GM11168 (cell line): ENCODE measurements at regions not wholly inside any gene's neighbourhood (a gene's known extent, or its start where the extent isn't known, plus 50 kb on each side); places are given as distances from the start of the nearest gene placed in this dataset.
"Not testable (repeated sequence)": the region's sequence is repeated elsewhere in the genome, so short reads cannot be mapped to it uniquely, and the experiment has no call there.

Experiments
- in situ Hi-C: fragments of 300-500 bp; cut with MboI; formaldehyde crosslinking; loops from one replicate; pipeline ENCODE4 v1.12.0; 2022; ENCODE audit warnings: low sequenced_read_pairs; ENCODE audit not compliant: unreplicated experiment

DNA sequence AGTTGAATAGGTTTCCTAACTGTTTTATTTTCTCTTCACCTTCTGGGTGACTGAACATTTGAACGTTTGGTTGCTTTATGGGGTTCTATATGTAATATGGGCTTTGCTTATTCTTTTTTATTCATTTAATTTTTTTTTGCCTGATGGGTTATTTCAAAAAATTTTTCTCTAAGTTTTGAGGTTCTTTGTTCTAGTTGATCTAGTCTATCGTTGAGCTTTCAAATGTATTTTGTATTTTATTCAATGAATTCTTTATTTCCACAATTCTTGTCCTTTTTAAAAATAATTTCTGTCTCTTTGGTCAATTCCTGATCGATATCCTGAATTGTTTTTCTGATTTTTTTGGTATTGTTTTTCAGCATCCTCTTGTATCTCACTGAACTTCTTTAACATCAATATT, 239.5 kb upstream of the PCDH9 start:
- in situ Hi-C loops, result no loop called here

DNA sequence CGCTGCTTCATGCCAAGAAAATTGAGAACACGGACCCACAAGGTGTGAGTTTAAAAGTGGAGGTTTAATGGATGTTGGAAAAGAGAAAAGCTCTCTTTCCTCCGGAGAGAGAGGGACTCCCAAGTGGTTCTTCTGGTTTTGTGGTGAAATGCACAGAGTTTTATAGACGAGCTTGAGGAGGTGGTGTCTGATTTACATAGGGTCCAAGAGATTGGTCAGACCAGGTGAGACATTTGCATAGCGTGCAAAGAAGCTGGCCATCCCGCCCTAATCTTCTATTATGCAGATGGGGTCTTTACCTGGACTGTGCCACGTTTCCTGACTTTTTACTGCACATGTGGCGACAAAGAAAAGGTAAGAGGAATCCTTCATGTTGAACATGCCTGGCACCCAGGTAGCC, 236.4 kb upstream of the PCDH9 start:
- in situ Hi-C loops, result no loop called here

DNA sequence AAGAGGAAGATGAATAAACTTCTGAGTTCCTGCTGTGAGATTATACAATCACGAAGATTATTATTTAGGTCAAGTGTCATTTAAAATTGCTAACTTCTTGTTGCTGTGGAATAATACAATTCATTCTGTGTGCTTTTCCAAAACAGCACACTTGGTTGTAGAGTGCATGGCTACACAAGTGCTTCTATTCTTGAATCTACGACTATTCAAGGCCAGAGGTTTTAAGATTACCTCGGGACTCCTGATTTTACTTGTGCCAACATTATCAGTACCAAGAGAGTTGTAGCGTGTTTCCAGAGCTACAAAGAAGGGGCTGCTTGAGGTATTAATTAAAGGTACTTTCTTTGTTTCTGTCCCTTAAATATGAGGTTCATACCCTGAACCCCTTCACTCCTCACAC, 234.0 kb upstream of the PCDH9 start:
- in situ Hi-C loops, result no loop called here

DNA sequence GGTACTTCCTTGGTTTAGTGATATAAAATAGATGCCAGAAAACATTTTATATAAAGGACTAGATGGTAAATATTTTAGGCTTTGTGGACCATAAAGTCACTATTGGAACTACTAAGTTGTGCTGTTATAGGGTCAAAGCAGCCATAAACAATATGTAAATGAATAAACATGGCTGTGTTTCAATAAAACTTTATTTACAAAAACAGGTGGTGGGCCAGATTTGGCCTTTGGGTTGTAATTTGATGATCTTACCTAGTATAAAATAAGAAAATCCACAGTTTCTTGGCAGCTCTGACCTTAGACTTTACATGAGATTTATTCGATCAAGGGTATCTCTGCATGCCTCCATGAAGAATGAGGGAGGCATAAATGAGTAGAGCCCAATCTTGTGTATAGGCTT, 232.0 kb upstream of the PCDH9 start:
- in situ Hi-C loops, result no loop called here

DNA sequence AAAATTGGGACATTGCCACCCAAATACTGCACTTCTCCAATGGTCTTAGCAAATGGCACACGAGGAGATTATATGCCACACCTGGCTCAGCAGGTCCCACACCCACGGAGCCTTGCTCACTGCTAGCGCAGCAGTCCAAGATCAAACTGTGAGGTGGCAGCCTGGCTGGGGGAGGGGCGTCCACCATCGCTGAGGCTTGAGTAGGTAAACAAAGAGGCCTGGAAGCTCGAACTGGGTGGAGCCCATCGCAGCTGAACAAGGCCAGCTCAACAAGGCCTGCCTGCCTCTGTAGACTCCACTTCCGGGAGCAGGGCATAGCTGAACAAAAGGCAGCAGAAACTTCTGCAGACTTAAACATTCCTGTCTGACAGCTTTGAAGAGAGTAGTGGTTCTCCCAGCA, 222.4 kb upstream of the PCDH9 start:
- in situ Hi-C loops, result not testable (repeated sequence)

DNA sequence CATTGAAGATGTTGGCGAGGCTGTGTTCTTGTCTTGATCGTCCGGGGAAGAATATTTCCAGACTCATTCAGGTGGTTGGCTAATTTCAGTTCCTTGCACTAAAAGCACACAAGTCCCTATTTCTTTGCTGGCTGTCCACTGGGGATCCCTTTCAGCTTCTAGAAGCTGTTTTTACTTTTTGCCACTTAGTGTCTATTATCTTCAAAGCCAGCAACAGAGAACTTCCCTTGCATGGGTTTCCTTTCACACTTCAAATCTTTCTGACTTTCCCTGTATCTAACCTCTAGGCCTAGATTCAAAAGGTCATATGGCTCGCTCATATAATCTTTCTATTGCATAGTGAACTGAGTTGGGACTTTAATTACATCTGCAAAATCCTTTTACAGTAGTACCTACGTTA, 215.3 kb upstream of the PCDH9 start:
- in situ Hi-C loops, result no loop called here

DNA sequence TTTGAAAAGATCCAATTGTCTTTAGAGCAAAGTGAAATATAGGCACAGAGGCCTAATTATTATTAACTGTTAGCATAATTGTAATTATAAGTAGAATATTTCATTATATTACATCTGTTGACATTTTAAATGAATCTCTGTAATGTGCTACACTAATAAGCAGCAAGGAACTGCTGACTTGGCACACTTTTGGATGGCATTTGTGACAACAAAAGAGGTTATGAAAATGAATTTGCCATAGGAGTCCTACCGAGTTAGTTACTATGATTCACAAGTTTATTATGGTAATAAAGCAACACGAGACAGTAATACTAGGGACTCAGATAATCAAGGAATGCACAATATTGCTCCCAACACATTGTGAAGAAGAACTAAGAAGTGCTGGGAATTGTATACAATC, 213.8 kb upstream of the PCDH9 start:
- in situ Hi-C loops, result no loop called here

DNA sequence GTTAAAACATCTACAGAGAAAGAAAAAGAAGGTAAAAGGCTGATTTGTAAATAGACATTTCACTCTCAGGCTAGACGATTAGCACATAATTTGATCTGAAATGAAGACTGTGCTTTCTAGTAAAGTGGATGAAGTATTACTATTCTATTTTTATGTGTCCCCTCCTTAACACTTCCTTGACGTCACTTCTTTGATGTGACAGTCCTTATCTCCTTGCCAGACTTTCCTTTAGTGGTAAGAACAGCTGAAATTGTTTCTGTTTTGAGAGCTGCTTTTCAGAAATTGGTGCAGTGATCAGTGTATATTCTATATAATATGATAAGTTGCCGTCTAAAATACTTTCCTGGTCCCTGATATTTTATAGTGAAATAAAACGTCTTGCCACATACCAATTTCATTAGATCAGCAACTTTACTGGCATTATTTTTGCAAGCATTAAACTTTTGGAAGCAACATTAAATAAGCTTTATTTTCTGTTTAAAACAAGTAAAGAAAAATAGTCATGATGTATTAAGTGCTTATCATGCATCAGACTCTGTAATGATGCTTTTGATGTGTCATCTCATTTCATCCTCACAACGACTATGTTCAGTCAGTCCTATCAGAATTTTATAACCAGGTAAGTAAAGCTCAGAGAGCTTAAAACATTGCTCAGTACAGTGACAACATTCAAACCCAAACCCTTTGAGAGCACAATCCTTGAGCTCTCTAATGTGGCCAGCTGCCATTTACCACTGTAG, 210.3 kb upstream of the PCDH9 start:
- in situ Hi-C loops, result no loop called here

DNA sequence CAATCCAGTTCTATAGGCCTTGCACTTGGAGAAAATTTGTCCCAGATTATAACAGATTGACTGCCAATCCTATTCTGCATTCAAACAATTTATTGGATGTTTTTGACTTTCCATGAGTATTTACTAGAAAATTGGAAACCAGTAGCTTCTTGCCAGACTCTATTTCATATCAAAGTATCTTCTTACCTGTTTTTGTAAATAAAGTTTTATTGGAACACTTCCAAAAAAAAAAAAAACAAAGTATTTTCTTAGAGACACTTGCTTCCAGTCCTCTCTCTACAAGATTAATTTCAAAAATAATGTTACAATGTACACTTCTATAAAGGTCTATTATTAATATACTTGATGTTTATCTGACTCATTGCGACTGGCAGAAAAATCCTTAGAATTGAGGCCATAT, 209.2 kb upstream of the PCDH9 start:
- in situ Hi-C loops, result no loop called here

DNA sequence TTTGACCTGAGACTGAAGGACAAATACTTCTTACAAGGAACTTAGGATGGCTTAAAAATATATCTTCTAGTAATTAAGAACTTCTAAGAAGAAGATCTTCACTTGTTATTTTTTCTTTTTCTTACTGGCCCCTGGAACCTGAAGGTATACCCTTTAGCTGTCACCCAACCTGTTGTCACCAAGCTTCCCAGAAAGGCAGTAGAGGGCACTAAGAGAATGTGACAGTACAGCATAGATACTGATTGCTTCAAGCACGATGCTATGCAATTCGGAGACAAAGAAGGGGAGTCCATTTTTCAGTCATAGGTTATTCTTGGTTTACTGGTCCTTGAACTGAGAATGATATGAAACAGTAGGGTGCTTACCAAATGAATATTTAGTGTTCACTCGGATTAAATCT, 208.3 kb upstream of the PCDH9 start:
- in situ Hi-C loops, result no loop called here

DNA sequence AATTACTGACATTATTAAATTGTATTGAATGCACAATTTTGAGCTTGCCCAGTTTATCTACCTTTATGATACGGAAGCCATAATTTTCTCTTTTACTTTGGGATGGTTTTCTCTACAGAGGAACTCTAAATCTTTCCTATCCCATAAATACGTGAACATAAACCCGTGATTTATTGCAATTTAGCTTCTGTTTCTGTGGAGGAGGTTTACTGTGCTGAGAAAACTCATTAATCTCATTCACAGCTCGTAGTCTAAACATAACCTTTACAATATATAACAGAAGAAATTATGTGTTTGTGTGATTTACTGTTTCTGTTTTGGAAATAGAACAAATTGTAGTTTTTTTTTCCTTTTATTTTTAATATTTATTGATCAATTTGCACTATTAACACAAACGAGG, 207.1 kb upstream of the PCDH9 start:
- in situ Hi-C loops, result no loop called here

DNA sequence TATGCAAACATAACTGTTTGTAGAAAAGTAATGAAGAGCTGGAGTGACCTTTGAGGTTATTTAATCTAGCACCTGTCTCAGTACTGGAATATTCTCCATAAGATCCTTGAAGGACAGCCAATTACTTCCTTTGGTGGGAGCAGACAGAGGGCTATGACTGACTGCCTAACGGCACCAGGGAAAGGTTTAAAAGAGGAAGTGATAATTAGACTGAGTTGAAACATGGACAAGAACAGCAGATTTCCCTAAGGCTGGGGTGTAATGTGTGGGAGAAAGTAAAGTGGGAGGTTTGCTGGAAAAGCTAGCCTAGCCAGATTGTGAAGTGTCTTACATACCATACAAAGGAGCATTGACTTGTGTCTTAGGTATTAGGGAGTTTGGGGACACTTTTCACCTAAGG, 191.3 kb upstream of the PCDH9 start:
- in situ Hi-C loops, result no loop called here

DNA sequence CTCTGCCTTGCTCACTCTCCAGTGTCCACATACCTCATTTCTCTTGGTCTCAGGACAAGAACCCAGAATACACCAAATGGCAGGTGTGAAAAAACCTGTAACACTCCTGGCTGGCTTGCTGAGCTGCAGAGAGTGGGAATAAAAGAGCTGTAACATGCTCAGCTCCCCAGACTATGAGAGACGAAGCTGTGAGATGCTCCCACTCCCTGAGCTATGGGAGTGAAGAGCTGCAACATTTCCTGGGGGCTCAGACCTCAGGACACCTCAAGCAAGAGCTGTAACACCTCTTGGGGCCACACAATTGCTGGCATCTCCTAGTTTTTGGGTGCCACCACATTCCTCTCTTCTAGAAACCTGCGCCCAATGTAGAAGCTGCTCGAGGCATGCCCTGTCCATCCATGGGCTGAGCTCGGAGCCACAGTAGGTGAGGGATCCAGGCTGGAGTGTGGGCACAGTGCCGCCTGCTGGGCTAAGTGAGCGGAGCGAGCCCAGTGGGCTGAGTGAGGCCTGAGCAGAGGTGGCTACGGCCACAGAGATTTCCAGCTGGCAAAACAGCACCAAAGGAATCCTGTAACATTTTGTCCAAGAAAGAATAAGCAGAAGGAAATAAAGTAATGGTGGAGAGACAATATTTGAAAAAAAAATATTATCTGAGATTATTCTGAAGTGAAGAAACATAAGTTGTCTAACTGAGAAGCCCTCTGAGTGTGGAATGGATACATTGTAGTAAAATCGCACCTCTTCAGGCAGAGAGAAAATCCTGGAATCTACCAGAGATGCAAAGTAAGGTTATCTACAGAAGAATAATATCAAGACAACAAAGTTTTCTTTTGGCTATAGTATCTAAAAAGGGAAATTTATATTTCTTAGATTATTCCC, 186.2 kb upstream of the PCDH9 start:
- in situ Hi-C loops, result no loop called here

DNA sequence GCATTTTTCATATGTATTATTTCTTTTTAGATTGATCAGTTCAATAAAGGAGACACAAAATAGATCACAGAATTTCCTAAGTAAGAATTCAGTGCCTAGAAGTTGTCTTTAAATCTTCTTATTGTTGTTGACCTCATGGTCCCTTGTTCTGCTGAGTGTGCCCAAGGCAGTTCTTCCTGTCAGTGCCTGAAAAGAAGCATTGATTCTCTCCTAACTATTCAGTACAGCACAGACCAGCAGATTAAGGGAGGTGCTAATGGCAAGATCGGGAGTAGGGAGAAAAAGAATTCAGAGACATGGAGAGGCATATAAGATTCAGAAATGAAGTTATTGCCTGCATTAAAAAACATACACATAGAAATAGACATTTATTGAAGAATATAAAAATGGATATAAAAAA, 180.5 kb upstream of the PCDH9 start:
- in situ Hi-C loops, result no loop called here

DNA sequence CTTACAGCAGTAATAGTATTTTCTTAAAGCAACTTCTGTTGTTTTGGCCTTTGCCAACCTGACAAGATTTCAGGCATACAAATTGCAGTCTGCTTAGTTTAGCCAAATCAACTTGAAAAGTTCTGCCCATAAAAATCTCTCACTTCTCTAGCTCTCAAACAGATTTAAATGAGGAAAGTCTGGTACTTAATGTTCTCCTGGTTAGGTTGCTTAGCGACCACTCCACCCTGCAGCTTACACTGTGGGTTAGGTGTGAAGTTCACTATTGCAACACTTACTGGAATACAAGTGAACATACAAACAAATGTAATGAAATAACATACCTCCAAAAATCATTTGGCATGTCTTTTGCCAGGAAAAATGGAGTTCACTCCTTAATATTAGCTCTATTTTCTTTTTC, 178.7 kb upstream of the PCDH9 start:
- in situ Hi-C loops, result no loop called here

DNA sequence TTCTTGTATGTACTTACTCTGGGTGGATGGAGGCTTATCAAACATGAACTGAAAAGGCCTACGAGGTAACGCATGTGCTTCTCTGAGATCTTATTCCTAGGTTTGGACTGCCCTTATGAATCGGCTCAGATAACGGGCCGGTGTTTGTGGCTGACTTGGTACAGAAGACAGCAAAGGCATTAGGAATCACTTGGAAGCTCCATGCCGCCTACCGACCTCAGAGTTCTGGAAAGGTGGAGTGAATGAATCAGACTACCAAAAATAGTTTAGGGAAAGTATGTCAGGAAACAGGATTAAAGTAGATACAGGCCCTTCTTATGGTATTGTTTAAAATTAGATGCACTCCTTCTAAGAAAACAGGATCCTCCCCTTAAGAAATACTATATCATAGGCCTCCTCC, 172.4 kb upstream of the PCDH9 start:
- in situ Hi-C loops, result no loop called here

DNA sequence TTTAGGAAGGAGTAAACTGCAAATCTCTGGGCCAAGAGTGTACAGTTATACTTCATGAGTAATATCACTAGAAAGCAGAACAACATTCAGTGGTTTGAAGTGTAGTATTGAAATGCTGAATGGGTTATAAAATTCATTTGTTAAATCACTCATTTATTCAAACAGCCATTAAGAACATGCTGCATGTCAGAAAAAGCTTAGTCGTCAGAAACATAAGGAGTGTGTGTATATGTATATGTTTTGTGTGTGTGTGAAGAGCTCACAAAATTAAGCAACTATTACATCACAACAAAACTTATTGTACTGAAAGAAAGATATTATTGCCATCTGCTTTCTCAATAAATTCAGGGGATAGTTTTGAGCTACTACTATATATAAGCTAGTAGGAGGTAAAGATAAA, 165.4 kb upstream of the PCDH9 start:
- in situ Hi-C loops, result no loop called here

DNA sequence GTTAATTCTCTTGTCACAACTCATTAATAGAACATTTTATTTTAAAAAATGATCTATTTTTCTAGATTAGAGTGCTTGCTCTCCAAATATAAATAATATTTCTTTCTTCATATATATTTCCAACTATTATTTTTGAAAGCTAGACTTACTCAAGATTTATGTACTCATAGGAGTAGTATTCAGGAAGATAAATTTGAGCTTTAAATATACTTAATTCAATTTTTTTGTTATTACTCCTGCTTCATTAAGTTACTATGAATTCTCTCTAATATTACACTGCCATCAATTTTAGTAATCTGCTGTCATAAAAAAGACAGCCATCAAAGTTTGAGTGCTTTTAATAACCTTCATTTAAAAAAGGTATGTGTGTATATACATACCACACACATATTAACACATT, 161.9 kb upstream of the PCDH9 start:
- in situ Hi-C loops, result no loop called here

DNA sequence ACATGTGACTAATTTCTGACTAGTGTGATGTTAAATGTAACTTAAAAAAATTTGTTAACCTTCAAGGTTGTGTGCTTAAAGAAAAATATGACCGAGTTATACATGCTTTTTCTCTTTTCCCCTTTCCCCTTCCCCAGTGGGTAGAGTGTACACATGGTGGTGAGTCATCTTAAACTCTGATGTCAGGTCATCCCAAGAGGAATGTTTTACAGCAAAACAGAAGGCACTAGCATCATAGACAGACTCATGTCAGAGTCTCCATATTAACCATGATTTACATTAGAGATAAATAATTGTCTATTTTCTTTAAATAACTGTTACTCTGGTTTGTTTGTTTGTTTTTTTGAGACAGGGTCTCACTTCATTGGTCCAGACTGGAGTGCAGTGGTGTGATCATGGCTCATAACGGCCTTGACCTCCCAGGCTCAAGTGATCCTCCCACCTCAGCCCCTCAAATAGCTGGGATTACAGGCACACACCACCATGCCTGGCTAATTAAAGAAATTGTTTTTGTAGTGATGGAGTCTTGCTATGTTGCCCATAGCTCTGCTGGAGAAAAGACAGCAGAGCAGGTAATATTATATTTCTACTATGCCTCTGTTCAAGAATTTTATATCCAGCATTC, 160.4 kb upstream of the PCDH9 start:
- in situ Hi-C loops, result no loop called here

DNA sequence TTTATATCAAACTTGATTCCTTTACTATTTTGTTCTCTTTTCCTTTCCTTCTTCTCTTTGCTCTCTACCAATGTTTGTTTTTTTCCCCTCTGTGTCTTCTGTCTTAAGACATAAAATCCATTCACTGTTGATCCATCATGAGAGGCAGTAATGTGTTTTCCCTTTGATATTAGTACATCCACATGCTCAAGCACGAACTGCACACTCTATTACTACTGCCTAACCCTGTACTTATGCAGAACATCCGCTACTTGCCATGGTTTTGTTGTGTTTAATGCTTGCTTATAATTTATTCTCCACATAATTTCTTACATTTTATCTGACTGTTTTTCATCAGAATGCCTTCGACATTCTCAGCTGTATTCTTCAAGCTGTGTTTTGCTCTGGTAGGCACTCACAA, 159.0 kb upstream of the PCDH9 start:
- in situ Hi-C loops, result no loop called here

DNA sequence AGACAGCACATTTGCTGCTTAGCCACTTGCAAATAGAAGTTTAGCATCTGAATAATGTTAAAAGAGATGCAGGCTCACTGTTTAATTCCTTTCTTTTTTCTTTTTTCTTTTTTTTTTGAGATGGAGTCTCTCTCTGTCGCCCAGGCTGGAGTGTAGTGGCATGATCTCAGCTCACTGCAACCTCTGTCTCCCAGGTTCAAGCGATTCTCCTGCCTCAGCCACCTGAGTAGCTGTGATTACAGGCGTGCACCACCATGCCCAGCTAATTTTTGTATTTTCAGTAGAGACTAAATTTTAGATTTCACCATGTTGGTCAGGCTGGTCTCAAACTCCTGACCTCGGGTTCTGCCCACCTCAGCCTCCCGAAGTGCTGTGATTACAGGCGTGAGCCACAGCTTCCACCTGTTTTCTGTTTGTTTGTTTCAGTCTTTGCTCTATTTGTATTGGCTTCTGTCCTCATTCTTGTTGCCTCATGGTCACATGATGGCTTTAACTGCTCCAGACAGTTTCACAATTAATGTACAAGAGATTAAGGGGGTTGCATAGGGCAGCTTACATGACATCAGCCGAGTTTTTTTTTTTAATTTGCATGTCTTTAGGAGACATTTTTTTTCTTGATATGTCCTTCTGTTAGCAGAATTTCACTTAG, 153.1 kb upstream of the PCDH9 start:
- in situ Hi-C loops, result not testable (repeated sequence)
